T-cell (primary cell): ENCODE measurements at regions not wholly inside any gene's neighbourhood (a gene's known extent, or its start where the extent isn't known, plus 50 kb on each side); places are given as distances from the start of the nearest gene placed in this dataset.
"Not testable (repeated sequence)": the region's sequence is repeated elsewhere in the genome, so short reads cannot be mapped to it uniquely, and the experiment has no call there.

Experiments used
- ATAC-seq, 4 experiments: fragments of 200-7000 bp in 3 of 4; fragments of 150-1000 bp in 1 of 4; cut with Tn5 transposase; replicated peaks in 1 of 4; 1 replicate in 3 of 4; 2 replicates in 1 of 4; pipeline ENCODE4 v1.10.0; 2021; ENCODE audit warnings: moderate library complexity in 3 of 4, mild to moderate bottlenecking in 2 of 4, moderate number of reproducible peaks in 1 of 4
- CTCF ChIA-PET, 2 donors: fragments of 300-600 bp; sonication (Branson Sonifier 250); formaldehyde crosslinking; loops; one replicate each; lab custom pipeline; 2022; ENCODE audit warnings: antibody characterized with exemption in 2 of 2; lab: Charles Lee
- POLR2A ChIA-PET, 2 donors: fragments of 300-600 bp; sonication (Branson Sonifier 250); formaldehyde crosslinking; loops; one replicate each; lab custom pipeline; 2022; ENCODE audit warnings: antibody characterized with exemption in 2 of 2; lab: Charles Lee
- DNase-seq, 35 experiments: peaks; one replicate each; pipeline versions ENCODE4 v3.0.0 to v3.0.0-alpha.2; 2013 to 2023
- H3K27ac ChIP-seq: one replicate; pipeline ENCODE4 v1.5.1; 2013; ENCODE audit warnings: low read length
- H3K27me3 ChIP-seq, 2 experiments: replicated peaks in 1 of 2; 1 replicate in 1 of 2; 2 replicates in 1 of 2; pipeline versions ENCODE4 v1.6.1 to v1.7.0; 2013; ENCODE audit warnings: low read length in 1 of 2, mixed read lengths in 1 of 2; ENCODE audit not compliant: control insufficient read depth in 2 of 2, insufficient read depth in 2 of 2; ENCODE audit errors: extremely low read depth in 1 of 2
- H3K36me3 ChIP-seq, 2 donors: 1 replicate in 1 of 2; 2 replicates in 1 of 2; pipeline versions ENCODE4 v1.6.1 to v1.7.0; 2013; ENCODE audit warnings: low read length in 1 of 2; ENCODE audit not compliant: control insufficient read depth in 2 of 2, insufficient read depth in 1 of 2; ENCODE audit errors: extremely low read depth in 1 of 2
- H3K4me1 ChIP-seq, 2 experiments: 1 replicate in 1 of 2; 2 replicates in 1 of 2; pipeline versions ENCODE4 v1.6.1 to v1.7.0; 2013; ENCODE audit warnings: low read length in 2 of 2, mixed read lengths in 1 of 2; ENCODE audit not compliant: insufficient read depth in 2 of 2, control insufficient read depth in 1 of 2; ENCODE audit errors: extremely low read depth in 1 of 2
- H3K4me3 ChIP-seq, 2 donors: 1 replicate in 1 of 2; 2 replicates in 1 of 2; pipeline versions ENCODE4 v1.5.1 to v1.7.0; 2013; ENCODE audit warnings: mild to moderate bottlenecking in 2 of 2, low read length in 1 of 2, moderate library complexity in 1 of 2; ENCODE audit not compliant: control insufficient read depth in 1 of 2; ENCODE audit errors: extremely low read depth in 1 of 2
- H3K9me3 ChIP-seq: 2 replicates; pipeline ENCODE4 v1.7.0; 2013
- H3K27ac Mint-ChIP-seq, 2 donors: one replicate each; pipeline ENCODE4 v1.8.0; 2020 to 2021; ENCODE audit warnings: mild to moderate bottlenecking in 2 of 2, mixed read lengths in 2 of 2
- H3K27me3 Mint-ChIP-seq, 2 donors: one replicate each; pipeline ENCODE4 v1.8.0; 2021 to 2022; ENCODE audit warnings: mixed read lengths in 2 of 2
- H3K36me3 Mint-ChIP-seq: one replicate; pipeline ENCODE4 v1.8.0; 2021; ENCODE audit warnings: mixed read lengths
- H3K4me1 Mint-ChIP-seq, 3 donors: one replicate each; pipeline ENCODE4 v1.8.0; 2020 to 2022; ENCODE audit warnings: mixed read lengths in 3 of 3, mild to moderate bottlenecking in 1 of 3
- H3K4me3 Mint-ChIP-seq, 3 donors: one replicate each; pipeline ENCODE4 v1.8.0; 2020 to 2022; ENCODE audit warnings: mild to moderate bottlenecking in 3 of 3, mixed read lengths in 3 of 3, moderate library complexity in 3 of 3
- H3K9me3 Mint-ChIP-seq, 3 donors: one replicate each; pipeline ENCODE4 v1.8.0; 2020 to 2022; ENCODE audit warnings: mixed read lengths in 3 of 3
- WGBS: methylation state at CpG from one replicate; pipeline ENCODE4 v1.1.5; 2013; ENCODE audit warnings: missing lambda C conversion rate; ENCODE audit not compliant: insufficient coverage; 5-methylcytosine and 5-hydroxymethylcytosine counted together

GRCh38 chr17:30653038-30653437 is 171.5 kb downstream of the CRLF3 start:
- DNase-seq, H3K27ac Mint-ChIP-seq, H3K27me3 ChIP-seq, CTCF ChIA-PET, H3K36me3 Mint-ChIP-seq, H3K36me3 ChIP-seq, H3K4me1 ChIP-seq, H3K4me3 ChIP-seq, H3K4me1 Mint-ChIP-seq, POLR2A ChIA-PET, H3K27me3 Mint-ChIP-seq, ATAC-seq, H3K27ac ChIP-seq, H3K4me3 Mint-ChIP-seq, H3K9me3 Mint-ChIP-seq, H3K9me3 ChIP-seq: not testable (repeated sequence)
- no CpG with 5 or more reads among the region's 1 CpG for WGBS

GRCh38 chr17:30650149-30650548 is 172.9 kb downstream of the GOSR1 start:
- H3K27me3 Mint-ChIP-seq, H3K4me1 ChIP-seq, H3K9me3 ChIP-seq, H3K9me3 Mint-ChIP-seq, H3K27ac Mint-ChIP-seq, H3K36me3 Mint-ChIP-seq, H3K27ac ChIP-seq, ATAC-seq, H3K36me3 ChIP-seq, H3K27me3 ChIP-seq, CTCF ChIA-PET, DNase-seq, H3K4me1 Mint-ChIP-seq, H3K4me3 Mint-ChIP-seq, H3K4me3 ChIP-seq, POLR2A ChIA-PET: not testable (repeated sequence)
- WGBS, result no CpG with 5 or more reads among the region's 7 CpGs

GRCh38 chr17:30648015-30648620 is 170.9 kb downstream of the GOSR1 start:
- H3K4me1 Mint-ChIP-seq, DNase-seq, H3K4me3 ChIP-seq, H3K27ac Mint-ChIP-seq, H3K4me3 Mint-ChIP-seq, H3K4me1 ChIP-seq, H3K27ac ChIP-seq, H3K27me3 Mint-ChIP-seq, H3K9me3 Mint-ChIP-seq, H3K9me3 ChIP-seq, H3K36me3 Mint-ChIP-seq, H3K27me3 ChIP-seq, POLR2A ChIA-PET, ATAC-seq, H3K36me3 ChIP-seq, CTCF ChIA-PET: not testable (repeated sequence)
- WGBS, result no CpG with 5 or more reads among the region's 7 CpGs

DNA sequence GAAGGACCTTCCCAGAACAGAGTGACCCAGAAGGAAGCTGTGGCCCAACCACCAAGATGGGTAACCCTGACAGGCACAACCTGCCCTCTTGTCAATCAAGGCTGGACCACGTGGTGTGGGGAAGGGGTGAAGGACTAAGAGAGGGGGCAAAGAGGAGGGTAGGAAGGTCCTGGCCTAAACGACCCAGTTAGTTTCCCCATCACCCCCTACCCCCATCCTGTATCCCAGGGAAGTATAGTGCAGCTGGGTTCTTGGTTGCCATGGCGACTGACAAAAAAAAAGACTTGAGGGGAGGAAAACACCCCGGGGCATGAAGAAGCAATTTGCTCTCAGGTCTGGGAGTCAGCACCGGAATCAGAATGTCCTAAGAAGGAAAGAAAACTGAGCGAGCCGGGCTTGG is 168.7 kb downstream of the GOSR1 start:
- H3K27me3 Mint-ChIP-seq, H3K27me3 ChIP-seq, H3K4me3 Mint-ChIP-seq, H3K36me3 Mint-ChIP-seq, H3K9me3 ChIP-seq, H3K27ac Mint-ChIP-seq, POLR2A ChIA-PET, H3K36me3 ChIP-seq, CTCF ChIA-PET, H3K4me1 Mint-ChIP-seq, H3K9me3 Mint-ChIP-seq, H3K4me3 ChIP-seq, H3K27ac ChIP-seq, H3K4me1 ChIP-seq: not testable (repeated sequence)
- no CpG with 5 or more reads among the region's 7 CpGs for WGBS
- peak in 1 of 35 experiments; percentile 9 for DNase-seq
- ATAC-seq, result peak in 1 of 4 experiments; percentile 18

- H3K4me3 ChIP-seq, H3K36me3 Mint-ChIP-seq, H3K27ac ChIP-seq, H3K27ac Mint-ChIP-seq, CTCF ChIA-PET, H3K4me1 ChIP-seq, POLR2A ChIA-PET, H3K9me3 ChIP-seq, H3K36me3 ChIP-seq, H3K27me3 Mint-ChIP-seq, H3K4me3 Mint-ChIP-seq, H3K9me3 Mint-ChIP-seq, H3K4me1 Mint-ChIP-seq, H3K27me3 ChIP-seq: not testable (repeated sequence)
- ATAC-seq (peak; percentile 40 to 77 (median 51)), DNase-seq (peak in 2 of 35 experiments; percentile 4 to 35)
- no CpG with 5 or more reads among the region's 8 CpGs for WGBS
Measured at GRCh38 chr17:30644713-30645112, 167.5 kb downstream of the GOSR1 start.

DNA sequence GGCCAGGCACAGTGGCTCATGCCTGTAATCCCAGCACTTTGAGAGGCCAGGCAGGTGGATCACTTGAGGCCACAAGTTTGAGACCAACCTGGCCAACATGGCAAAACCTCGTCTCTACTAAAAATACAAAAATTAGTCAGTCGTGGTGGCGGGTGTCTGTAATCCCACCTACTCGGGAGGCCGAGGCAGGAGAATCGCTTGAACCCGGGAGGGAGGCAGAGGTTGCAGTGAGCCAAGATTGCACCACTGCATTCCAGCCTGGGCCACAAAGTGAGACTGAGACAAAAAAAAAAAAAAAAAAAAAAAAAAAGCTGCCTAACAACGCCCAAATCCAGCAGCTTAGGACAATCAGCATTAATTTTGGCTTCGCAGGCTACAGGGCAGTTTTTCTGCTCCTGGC is 167.1 kb downstream of the GOSR1 start:
- CTCF ChIA-PET, H3K27me3 Mint-ChIP-seq, POLR2A ChIA-PET: not testable (repeated sequence)

DNA sequence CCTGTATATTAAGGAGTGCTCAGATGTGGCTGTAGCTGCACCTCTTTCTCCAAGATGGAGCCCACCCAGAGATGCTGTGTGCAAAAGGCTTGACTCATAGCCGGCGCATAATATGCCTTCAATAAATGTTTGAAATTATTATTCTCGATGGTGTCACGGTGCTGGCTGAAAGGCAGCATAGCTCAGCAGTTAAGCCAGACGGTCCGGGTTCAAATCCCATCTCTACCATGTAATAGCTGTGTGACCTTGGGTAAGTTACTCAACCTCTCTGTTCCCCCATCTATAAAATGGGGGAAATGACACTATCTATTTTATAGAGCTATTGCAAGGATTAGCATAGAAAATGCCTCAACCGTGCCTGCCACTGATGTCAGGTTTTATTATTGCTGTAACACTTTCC is 164.2 kb downstream of the GOSR1 start:
- H3K9me3 ChIP-seq, CTCF ChIA-PET, H3K4me3 Mint-ChIP-seq, H3K36me3 ChIP-seq, H3K4me3 ChIP-seq, H3K36me3 Mint-ChIP-seq, H3K27me3 Mint-ChIP-seq, H3K27ac ChIP-seq, POLR2A ChIA-PET, H3K4me1 ChIP-seq, ATAC-seq, H3K27me3 ChIP-seq, H3K27ac Mint-ChIP-seq, H3K9me3 Mint-ChIP-seq, DNase-seq, H3K4me1 Mint-ChIP-seq: not testable (repeated sequence)
- WGBS, result no CpG with 5 or more reads among the region's 7 CpGs

More for the DNA sequence above, 167.1 kb downstream of the GOSR1 start:
- H3K27ac Mint-ChIP-seq, H3K4me3 Mint-ChIP-seq, H3K9me3 Mint-ChIP-seq, ATAC-seq, H3K27me3 ChIP-seq, H3K4me1 ChIP-seq, H3K4me3 ChIP-seq, H3K27ac ChIP-seq, DNase-seq, H3K36me3 Mint-ChIP-seq, H3K4me1 Mint-ChIP-seq, H3K9me3 ChIP-seq, H3K36me3 ChIP-seq: not testable (repeated sequence)
- WGBS, result 88% methylated on average over 5 of the region's 9 CpGs
